Adrenal gland (tissue), 5 donors: ENCODE measurements at regions not wholly inside any gene's neighbourhood (a gene's known extent, or its start where the extent isn't known, plus 50 kb on each side); places are given as distances from the start of the nearest gene placed in this dataset.

Experiments used
- POLR2A ChIP-seq, 2 donors: fragments of 450-650 bp; IDR thresholded peaks; one replicate each; pipeline ENCODE4 v1.6.1; 2017; ENCODE audit warnings: antibody characterized with exemption in 2 of 2, mild to moderate bottlenecking in 2 of 2, moderate library complexity in 1 of 2
- TF ChIP-seq, protein P1 (sequence below), 6 experiments: fragments of 450-650 bp in 4 of 6; fragments of 200-600 bp in 2 of 6; sonication (generic) in 1 of 6; IDR thresholded peaks; 1 replicate in 5 of 6; 2 replicates in 1 of 6; pipeline versions ENCODE4 v1.5.1 to v1.8.0; 2016 to 2021; ENCODE audit warnings: antibody characterized with exemption in 6 of 6, mild to moderate bottlenecking in 2 of 6, moderate library complexity in 1 of 6
- donor health status: DM: no; HTN: no; CAD: no.

DNA sequence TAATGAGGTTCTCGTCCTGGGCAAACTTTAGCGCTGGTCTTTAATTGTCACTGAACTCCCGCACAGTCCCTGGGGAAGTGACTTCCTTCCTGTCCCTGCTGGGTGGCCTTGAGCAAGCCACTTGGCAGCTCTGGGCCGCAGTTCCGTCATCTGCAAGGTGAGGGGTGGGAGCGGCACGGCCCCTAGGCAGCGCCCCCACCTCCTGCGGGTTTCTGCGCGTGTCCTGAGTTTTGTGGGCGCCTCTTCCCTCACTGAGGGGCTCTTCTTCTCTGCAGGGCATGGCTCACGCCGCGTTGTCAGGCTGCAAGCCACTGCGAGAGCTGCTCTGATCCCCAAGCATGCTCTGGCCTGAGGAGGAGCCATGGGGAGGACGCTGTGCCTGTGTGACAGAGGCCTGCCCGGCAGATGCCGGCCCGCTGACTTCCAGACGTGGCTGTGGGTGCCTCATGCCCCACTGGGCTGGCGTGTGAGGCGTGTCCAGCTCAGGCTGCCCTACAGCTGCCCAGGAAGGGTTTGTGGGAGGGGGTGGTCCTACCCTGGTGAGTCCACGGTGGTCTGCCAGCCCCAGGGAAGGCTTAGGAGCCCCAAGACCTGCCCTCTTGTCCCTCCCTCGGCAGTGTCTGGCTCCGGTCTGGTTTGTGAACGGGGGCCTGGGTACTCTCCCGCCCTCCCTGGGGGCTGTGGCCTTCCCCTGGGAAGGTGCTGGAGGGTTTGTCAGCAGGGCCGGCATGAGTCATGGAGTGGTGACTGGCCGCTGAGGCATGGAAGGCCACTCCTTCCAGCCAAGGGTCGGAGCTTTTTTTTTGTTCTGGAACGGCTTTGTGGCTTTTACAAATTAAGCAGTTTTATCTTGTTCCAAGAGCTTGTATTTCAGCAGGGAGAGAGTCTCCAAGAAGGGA, 182.0 kb downstream of the SEC14L1 start:
- TF ChIP-seq, protein P1, sequence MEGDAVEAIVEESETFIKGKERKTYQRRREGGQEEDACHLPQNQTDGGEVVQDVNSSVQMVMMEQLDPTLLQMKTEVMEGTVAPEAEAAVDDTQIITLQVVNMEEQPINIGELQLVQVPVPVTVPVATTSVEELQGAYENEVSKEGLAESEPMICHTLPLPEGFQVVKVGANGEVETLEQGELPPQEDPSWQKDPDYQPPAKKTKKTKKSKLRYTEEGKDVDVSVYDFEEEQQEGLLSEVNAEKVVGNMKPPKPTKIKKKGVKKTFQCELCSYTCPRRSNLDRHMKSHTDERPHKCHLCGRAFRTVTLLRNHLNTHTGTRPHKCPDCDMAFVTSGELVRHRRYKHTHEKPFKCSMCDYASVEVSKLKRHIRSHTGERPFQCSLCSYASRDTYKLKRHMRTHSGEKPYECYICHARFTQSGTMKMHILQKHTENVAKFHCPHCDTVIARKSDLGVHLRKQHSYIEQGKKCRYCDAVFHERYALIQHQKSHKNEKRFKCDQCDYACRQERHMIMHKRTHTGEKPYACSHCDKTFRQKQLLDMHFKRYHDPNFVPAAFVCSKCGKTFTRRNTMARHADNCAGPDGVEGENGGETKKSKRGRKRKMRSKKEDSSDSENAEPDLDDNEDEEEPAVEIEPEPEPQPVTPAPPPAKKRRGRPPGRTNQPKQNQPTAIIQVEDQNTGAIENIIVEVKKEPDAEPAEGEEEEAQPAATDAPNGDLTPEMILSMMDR (IDR thresholded peaks at IDR 0.05) = no peak
- TF ChIP-seq POLR2A (IDR thresholded peaks at IDR 0.05) = peak; percentile 80 to 94
